Fibroblast of lung (primary cell): ENCODE measurements at regions not wholly inside any gene's neighbourhood (a gene's known extent, or its start where the extent isn't known, plus 50 kb on each side); places are given as distances from the start of the nearest gene placed in this dataset.

Source experiments
- DNase-seq, 2 donors: peaks; one replicate each; pipeline versions ENCODE4 v3.0.0 to v3.0.0-alpha.2; 2010; ENCODE audit warnings: low read depth in 2 of 2
- H2AFZ ChIP-seq: 2 replicates; pipeline ENCODE4 v1.5.1; 2012; ENCODE audit warnings: low read length, control low read depth, inconsistent platforms
- H3K27ac ChIP-seq: 2 replicates; pipeline ENCODE4 v1.5.1; 2011; ENCODE audit warnings: low read length, control low read depth; ENCODE audit not compliant: insufficient read depth
- H3K27me3 ChIP-seq: 2 replicates; pipeline ENCODE4 v1.5.1; 2011; ENCODE audit warnings: mild to moderate bottlenecking, low read length; ENCODE audit not compliant: control insufficient read depth, insufficient read depth
- H3K36me3 ChIP-seq: 2 replicates; pipeline ENCODE4 v1.5.1; 2011; ENCODE audit warnings: low read length; ENCODE audit not compliant: control insufficient read depth, insufficient read depth
- H3K4me1 ChIP-seq: 2 replicates; pipeline ENCODE4 v1.5.1; 2011; ENCODE audit warnings: low read length; ENCODE audit not compliant: control insufficient read depth, insufficient read depth; ENCODE audit errors: extremely low read depth
- H3K4me2 ChIP-seq: 2 replicates; pipeline ENCODE4 v1.5.1; 2011; ENCODE audit warnings: low read length, control low read depth; ENCODE audit not compliant: insufficient read depth; ENCODE audit errors: extremely low read depth
- H3K4me3 ChIP-seq, 4 experiments: fragments of 200-600 bp in 1 of 4; sonication (generic) in 1 of 4; replicated peaks in 1 of 4; 2 replicates each; pipeline ENCODE4 v1.5.1; 2011 to 2016; ENCODE audit warnings: low read length in 4 of 4, low read depth in 3 of 4, mild to moderate bottlenecking in 3 of 4, control low read depth in 2 of 4, inconsistent platforms in 1 of 4, mixed read lengths in 1 of 4; ENCODE audit not compliant: insufficient read depth in 1 of 4; ENCODE audit errors: control extremely low read depth in 1 of 4
- H3K79me2 ChIP-seq: 2 replicates; pipeline ENCODE4 v1.5.1; 2012; ENCODE audit warnings: mild to moderate bottlenecking, low read length, inconsistent platforms; ENCODE audit not compliant: control insufficient read depth, insufficient read depth
- H3K9ac ChIP-seq: 2 replicates; pipeline ENCODE4 v1.5.1; 2011; ENCODE audit warnings: mild to moderate bottlenecking, low read length, control low read depth; ENCODE audit not compliant: insufficient read depth
- H3K9me3 ChIP-seq: 2 replicates; pipeline ENCODE4 v1.5.1; 2012; ENCODE audit warnings: low read depth, low read length; ENCODE audit not compliant: control insufficient read depth, insufficient read depth
- H4K20me1 ChIP-seq: 2 replicates; pipeline ENCODE4 v1.5.1; 2011; ENCODE audit warnings: low read length; ENCODE audit not compliant: control insufficient read depth, insufficient read depth; ENCODE audit errors: extremely low read depth
- CTCF ChIP-seq, 2 donors: IDR thresholded peaks in 1 of 2; conservative IDR thresholded peaks in 1 of 2; 1 replicate in 1 of 2; 2 replicates in 1 of 2; pipeline ENCODE4 v1.5.1; 2011 to 2012; ENCODE audit warnings: low read length in 2 of 2, control low read depth in 1 of 2, inconsistent platforms in 1 of 2, low read depth in 1 of 2, mild to moderate bottlenecking in 1 of 2
- EZH2 ChIP-seq: IDR thresholded peaks from 2 replicates; pipeline ENCODE4 v1.5.1; 2012; ENCODE audit warnings: low read length, control low read depth, mild to moderate bottlenecking; ENCODE audit errors: missing control alignments

- DNase-seq: no peak
- Histone ChIP-seq H3K4me2 (no peak overlapping the region), H3K4me3 (no peak overlapping the region), H3K27ac (no peak overlapping the region), H3K27me3 (no peaks in the 10 kb centered on the region), H3K9ac (no peak overlapping the region), H4K20me1 (no peaks in the 10 kb centered on the region), H3K9me3 (no peaks in the 10 kb centered on the region), H2AFZ (no peak overlapping the region), H3K79me2 (no peaks in the 10 kb centered on the region), H3K36me3 (no peaks in the 10 kb centered on the region), H3K4me1 (no peaks in the 10 kb centered on the region)
- TF ChIP-seq CTCF (conservative IDR thresholded peaks at IDR 0.05 in 1 of 2, IDR thresholded peaks at IDR 0.05 in 1 of 2; ENCODE audit: low read depth in 1 of 2, low read length in 2 of 2) (no peak), EZH2 (no peak)
Measured at GRCh38 chr1:199383793-199384192, 643.7 kb upstream of the NR5A2 start.

- TF ChIP-seq EZH2 (no peak), CTCF (conservative IDR thresholded peaks at IDR 0.05 in 1 of 2, IDR thresholded peaks at IDR 0.05 in 1 of 2; ENCODE audit: low read depth in 1 of 2, low read length in 2 of 2) (no peak)
- no peaks in the 10 kb centered on the region for H3K9me3 ChIP-seq
- H3K27me3 ChIP-seq: no peaks in the 10 kb centered on the region
- H3K27ac ChIP-seq: no peak overlapping the region
- no peaks in the 10 kb centered on the region for H3K36me3 ChIP-seq
- H3K4me3 ChIP-seq: no peak overlapping the region
- no peak overlapping the region for H2AFZ ChIP-seq
- no peak overlapping the region for H3K4me2 ChIP-seq
- DNase-seq: no peak
- H3K9ac ChIP-seq: no peak overlapping the region
- H3K79me2 ChIP-seq: no peaks in the 10 kb centered on the region
- H4K20me1 ChIP-seq: no peaks in the 10 kb centered on the region
- H3K4me1 ChIP-seq: no peaks in the 10 kb centered on the region
Measured at GRCh38 chr1:199394856-199395255, 632.7 kb upstream of the NR5A2 start.

GRCh38 chr1:199396456-199396855 lies 631.1 kb upstream of the NR5A2 start:
- Histone ChIP-seq H2AFZ (no peak overlapping the region), H3K9ac (no peak overlapping the region), H3K4me1 (no peaks in the 10 kb centered on the region), H3K27ac (no peak overlapping the region), H3K4me2 (no peak overlapping the region), H3K36me3 (no peaks in the 10 kb centered on the region), H3K9me3 (no peaks in the 10 kb centered on the region), H3K79me2 (no peaks in the 10 kb centered on the region), H3K4me3 (no peak overlapping the region), H4K20me1 (no peaks in the 10 kb centered on the region), H3K27me3 (no peaks in the 10 kb centered on the region)
- peak in 1 of 2 donors; percentile 4 for DNase-seq
- no peak for TF ChIP-seq EZH2
- TF ChIP-seq CTCF (conservative IDR thresholded peaks at IDR 0.05 in 1 of 2, IDR thresholded peaks at IDR 0.05 in 1 of 2; ENCODE audit: low read depth in 1 of 2, low read length in 2 of 2): no peak
